ENCODE measurements at regions not wholly inside any gene's neighbourhood (a gene's known extent, or its start where the extent isn't known, plus 50 kb on each side); places are given as distances from the start of the nearest gene placed in this dataset.

DNA sequence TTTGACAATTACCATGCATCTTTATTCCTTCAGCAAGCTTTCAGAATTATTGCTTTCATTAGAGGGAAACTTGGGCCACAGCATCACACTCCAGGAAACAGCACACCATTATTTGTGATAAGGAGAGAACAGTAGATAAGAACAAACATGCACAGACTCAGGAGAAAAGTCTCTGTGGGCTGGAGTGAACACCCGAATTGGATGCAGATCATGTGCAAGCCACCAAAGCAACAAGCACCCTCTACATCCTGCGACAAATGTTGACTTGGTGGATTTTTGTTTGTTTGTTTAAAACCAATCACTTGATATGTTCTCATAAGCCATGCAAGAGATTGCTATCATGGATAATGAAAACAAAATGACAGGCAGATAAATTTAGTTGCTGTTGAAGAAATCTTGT, 67.7 kb upstream of the ZFP64 start:
- DNase-seq (ENCODE audit: low spot score): no peak

DNA sequence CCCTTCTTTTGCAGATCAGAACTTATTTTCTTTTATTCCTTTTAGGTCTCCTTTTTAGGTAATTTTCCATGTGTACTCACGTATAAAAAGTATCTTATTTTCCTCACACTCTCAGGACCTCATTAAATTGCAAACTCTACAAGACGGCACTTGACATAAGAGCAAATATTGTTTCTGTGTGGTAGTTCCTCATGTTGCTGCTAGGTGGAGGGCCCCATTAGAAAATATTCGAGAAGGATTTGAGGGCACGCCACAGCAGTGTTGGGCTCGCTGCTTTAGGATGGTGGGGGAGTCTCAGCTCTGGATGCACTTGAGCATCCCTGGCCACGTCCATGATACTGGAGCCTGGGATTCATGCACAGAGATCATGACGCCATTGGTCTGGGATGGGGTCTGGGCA, 64.9 kb upstream of the ZFP64 start:
- DNase-seq (ENCODE audit: low spot score): no peak

DNA sequence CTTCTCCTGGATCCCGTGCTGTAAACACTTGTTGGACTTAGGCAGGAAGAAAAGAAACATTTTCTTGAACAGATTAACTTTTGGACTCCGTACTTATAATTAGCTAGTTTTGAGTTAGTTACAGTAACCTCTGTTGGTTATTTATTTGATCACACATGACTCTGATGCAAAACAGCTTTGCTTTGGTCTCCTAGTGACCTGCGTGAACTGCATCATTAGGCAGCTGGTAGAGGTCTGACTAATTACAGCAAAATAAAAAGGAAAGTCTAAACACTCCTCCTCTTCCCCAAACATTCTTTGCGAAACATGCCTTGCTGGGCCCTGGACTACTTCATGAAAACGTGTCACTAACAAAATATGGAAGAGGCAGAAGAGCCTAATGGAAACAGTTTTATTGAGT, 61.1 kb upstream of the ZFP64 start:
- DNase-seq (ENCODE audit: low spot score): no peak

DNA sequence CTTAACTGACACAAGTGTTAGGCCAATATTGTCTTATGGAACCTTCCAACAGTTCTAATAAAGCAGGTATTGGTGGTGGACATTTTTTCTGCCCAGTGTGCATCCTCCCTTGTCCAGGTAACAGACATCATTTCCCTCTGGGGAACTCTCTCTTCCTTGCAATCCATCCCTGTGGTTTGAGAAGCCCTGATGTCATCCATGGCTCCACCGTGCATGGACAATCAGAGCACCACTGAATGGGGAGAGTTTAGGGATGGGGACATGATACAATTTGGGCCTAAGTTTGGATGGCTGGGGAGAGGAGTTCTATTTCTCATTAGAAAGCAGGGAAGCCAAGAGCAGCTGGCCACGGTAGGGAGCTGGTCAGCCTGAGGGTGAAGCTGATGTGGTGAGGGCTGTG, 60.2 kb upstream of the ZFP64 start:
- DNase-seq (ENCODE audit: low spot score): no peak

DNA sequence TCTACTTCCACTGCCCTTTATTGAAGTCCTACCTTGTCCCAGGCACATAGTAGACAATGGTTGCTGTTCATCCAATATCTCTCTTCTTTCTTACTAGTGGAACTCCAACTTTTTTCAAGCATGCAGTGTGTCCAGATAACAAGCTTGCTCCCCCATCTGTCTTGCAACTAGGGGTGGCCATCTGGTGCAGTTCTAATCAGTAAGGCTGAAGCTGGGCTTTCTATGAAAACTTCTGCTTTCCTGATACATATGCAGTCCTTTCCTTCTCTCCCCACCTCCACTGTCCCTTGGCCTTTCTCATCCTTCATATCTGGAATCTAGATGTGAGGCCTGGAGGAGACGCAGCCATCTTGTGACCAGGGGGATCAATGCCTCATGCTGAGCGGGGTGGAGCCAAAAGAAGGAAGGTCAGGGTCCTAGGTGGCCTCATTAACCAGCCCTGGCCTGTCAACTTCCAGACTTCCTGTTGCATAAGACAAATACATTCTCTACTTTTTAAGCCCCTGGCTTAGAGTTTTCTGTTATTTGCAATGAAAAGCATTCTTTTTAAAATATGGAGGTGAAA, 59.6 kb upstream of the ZFP64 start:
- DNase-seq (ENCODE audit: low spot score): no peak

DNA sequence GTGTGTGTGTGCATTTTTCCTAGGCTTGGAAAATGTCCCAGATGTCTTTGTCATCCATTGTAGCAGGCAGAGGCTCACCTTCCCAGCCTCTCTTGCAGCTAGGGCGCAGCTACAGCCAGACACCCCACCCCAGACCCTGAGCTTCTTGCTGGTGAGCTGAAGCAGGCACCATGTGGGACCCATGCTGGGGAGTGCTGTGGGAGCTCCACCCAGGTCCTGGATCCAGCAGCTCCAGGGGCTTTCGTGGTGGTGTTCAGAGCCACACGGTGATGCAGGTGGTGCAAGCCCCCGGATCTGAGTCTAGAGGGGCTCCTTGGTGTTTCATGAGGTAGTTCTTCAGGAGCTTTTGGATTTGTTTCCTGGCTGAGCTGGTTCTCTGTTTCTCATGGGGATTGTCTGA, 56.0 kb upstream of the ZFP64 start:
- DNase-seq (ENCODE audit: low spot score): no peak

DNA sequence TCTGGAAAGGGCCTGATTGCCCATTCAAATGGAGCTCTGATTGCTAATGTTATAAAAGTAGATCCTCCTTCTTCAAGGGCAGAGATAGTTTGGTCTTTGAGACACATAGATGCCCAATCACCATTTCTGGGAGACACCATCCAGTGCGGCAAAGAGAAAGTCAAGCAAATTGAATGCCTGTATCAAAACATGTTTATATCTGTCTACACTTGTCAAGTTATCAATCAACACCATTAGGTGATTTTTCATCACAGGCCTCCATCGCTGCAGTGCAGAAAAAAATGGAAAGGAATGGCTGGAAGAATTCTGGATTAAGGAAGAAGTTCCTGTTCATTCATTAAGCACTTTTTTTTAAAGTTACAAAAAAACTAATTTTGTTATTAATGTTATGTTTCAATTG, 54.8 kb upstream of the ZFP64 start:
- no peak for DNase-seq (ENCODE audit: low spot score)

DNA sequence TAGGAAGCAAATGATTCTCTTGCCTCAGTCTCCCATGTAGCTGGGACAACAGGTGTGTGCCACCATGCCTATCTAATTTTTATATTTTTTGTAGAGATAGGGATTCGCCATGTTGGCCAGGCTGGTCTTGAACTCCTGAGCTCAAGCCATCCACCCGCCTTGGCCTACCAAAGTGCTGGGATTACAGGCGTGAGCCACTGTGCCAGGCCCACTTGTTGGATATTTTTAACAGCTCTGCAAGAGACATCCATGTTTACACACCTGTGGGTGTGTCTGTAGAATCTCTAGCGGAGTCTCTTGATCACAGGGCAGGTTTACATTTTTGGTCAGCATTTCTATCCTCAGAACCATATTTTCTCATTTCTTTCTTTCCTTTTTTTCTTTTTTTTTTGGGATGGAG, 53.1 kb upstream of the ZFP64 start:
- no peak for DNase-seq (ENCODE audit: low spot score)

DNA sequence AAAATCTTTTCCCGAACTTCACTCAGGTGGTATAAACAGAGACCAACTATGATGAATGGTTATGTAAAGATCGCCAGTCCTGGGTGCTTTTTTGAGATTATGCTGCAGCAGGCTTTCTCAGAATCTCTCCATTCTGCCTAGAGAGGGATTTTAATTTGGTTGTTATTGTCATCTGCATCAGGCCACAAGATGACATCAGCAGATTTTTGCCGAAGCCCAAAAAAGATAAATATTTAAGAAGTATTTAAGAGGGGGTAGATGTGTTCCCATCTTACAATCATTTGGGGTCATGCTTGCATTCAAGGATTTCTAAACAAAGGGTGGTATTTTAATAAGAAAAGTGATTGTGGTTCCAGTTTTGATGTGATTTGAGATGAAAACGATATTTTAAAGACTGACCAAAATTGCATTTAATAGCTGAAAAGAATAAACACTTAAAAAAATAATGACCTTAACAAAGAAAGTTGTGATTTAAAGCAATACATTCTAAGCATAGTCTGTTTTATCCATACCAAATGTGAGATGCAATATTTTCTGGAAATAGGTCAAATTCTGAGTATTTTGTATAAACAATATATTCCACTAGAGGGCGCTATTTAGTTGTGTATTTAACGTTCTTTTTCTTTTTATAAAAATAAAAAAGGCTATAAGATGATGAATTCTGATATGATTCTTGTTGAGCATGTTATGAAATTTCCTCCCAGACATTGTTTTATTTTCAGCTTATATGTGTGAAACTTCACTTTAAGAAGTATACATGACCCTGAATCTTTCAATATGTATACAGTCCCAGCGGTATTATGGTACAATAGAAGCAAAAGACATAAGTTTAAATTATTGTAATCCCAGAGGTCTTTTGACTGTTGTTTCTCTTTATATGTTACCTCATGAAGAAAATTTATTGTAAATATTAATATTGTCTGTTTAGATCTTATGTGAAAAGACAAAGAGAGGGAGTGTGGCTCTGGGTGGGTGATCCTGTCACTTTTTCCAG, 51.0 kb upstream of the ZFP64 start:
- peak; percentile 12 for DNase-seq (ENCODE audit: low spot score)

All from germinal center (tissue), 1 donor.